HUDEP-2 (cell line): ENCODE measurements at regions not wholly inside any gene's neighbourhood (a gene's known extent, or its start where the extent isn't known, plus 50 kb on each side); places are given as distances from the start of the nearest gene placed in this dataset.
"Not testable (repeated sequence)": the region's sequence is repeated elsewhere in the genome, so short reads cannot be mapped to it uniquely, and the experiment has no call there.

Experiments used
- DNase-seq, 76 experiments: peaks; one replicate each; lab custom pipeline; 2025; ENCODE audit not compliant: unreplicated experiment in 76 of 76; lab: John Stamatoyannopoulos, UW

DNA sequence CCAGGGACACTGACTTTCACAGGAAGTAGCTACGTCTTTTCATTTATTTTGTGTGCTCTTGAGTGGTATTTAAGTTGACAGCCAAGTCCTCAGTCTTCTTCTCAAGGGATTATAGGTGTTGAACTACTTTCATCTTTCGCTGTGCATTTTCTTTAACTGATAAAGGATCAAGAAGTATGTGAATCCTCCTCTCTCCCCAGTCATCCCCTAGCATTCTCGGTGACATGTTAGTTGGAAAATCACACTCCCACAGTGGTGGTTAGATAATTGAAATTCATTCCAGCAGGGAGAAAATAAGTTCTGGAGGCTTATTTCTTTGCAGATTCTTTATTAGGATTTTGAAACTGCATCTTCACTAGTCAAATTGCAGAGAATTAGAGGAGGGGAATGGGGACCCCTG lies 569.4 kb downstream of the MEI4 start:
- no peak for DNase-seq

DNA sequence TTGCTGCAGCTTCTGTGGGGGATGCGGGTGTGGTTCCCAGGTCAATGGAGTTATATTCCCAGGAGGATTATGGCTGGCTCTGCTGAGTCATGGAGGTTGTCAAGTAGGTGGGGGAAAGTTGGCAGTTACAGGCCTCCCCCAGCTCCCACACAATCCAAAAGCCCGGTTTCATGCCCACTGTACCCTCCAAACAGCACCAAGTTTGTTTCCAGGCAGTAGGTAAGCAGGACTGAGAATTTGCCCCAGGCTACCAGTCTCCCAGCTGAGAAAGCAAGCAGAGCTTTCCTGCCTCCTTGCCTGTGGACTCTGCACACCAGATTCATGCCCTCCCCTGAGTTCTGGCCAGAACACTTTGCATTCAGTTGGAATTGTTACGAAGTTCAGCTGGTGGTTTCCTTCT lies 578.2 kb downstream of the MEI4 start:
- no peak for DNase-seq

DNA sequence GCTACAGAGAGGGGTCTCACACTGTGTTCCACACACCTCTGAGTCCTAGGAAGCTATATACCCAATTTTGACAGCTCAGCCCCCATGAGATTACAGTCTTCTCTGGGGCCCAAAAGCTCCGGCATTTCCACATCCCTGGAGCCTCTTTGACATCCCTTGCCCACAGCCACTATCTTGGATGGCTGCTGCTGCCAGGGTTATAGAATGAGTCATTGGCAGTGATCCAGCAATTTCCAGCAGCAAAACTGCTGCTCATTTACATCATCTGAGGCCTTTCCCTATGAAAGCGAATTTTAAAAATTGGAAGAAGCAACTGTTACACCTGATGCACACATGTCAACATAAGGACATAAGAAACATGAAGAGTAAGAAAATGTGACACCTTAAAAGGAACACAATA lies 590.7 kb downstream of the MEI4 start:
- DNase-seq: no peak

DNA sequence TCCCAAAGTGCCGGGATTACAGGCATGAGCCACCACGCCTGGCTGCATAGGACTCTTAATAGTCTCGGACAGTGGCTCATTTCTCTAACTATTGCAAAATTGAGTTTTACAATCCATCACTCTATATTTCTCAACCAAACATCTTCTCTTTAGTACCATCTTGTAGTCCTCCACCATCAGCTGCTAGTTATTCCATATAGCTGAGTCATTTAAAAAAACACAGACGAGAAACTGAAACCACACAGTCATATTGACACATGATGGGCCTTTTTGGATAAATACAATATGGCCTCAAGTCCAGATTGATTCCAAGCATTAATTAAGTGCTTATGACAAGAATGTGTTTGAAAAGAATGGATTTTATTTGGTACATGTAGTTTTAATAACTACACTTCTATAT lies 599.1 kb downstream of the MEI4 start:
- DNase-seq: no peak

DNA sequence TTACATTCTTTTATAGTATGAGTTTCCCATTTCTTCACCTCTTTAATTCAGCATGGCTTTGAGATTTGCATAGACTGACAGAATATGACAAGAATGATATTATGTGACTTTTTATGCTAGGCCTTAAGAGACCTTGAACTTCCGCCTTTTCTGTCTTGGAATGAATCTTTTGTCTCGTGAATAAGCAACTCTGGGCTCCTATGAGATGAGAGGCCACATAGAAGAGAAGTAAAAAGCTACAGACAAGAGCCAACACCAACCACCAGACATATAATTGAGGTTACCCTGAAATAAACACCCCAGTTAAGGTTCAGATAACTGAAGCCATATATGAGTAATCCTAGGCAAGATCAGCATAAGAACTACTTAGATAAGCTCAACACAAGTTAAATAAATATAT lies 600.8 kb downstream of the MEI4 start:
- DNase-seq: no peak

DNA sequence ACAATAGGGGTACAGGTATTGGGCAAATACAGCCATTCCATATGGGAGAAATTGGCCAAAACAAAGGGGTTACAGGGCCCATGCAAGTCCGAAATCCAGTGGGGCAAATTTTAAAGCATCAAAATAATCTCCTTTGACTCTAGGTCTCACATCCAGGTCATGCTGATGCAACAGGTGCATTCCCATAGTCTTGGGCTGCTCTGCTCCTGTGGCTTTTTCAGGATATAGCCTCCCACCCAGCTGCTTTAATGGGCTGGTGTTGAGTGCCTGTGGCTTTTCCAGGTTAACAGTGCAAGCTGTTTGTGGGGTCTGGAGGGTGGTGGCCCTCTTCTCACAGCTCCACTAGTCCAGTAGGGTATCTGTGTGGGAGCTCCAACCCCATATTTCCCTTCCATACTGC lies 607.1 kb downstream of the MEI4 start:
- DNase-seq: no peak

DNA sequence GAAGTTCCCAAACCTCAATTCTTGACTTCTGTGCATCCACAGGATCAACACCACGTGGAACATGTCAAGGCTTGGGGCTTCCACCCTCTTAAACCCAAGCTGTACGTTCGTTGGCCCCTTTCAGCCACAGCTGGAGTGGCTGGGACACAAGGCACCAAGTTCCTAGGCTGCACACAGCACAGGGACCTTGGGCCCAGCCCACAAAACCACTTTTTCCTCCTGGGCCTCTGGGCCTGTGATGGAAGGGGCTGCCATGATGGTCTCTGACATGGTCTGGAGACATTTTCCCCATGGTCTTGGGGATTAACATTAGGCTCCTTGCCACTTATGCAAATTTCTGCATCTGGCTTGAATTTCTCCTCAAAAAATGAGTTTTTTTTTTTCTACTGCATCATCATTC lies 606.9 kb upstream of the IRAK1BP1 start:
- DNase-seq: not testable (repeated sequence)

DNA sequence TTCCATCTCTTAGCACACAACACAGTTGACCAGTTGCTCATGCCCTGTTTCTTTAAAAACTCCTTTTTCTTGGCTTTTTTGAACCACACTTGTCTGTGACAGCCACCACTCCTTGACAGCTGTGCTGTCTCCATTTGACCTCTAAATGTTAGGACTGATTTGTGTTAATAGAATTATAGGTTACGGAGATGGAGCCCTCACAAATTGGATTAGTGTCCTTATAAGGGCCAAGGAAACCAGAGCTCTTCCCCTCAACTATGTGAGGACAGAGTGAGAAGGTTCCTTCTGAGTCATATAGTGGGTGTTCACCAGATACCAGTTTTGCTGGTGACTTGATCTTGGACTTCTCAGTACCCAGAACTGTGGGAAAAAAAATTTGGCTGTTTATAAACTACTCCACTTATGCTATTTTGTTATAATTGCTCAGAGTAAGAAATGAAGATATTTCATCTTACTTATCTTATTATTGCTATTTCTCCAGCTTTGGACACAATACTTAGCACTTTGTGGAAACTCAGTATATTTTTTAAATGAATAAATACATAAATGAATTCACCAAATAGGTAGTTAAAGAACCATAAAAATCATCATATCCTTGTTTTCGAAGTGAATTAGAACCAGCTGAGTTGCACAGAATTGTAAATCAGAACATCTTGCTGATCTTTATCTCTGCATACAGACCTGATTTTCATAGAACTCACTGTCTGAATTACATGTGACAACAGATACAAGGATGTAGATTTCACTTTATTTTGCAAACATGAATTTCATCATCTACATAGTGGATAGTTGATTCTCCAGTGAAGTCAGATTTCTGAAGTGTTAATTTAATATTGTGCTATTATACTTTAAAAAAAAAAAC lies 598.5 kb upstream of the IRAK1BP1 start:
- DNase-seq: no peak

DNA sequence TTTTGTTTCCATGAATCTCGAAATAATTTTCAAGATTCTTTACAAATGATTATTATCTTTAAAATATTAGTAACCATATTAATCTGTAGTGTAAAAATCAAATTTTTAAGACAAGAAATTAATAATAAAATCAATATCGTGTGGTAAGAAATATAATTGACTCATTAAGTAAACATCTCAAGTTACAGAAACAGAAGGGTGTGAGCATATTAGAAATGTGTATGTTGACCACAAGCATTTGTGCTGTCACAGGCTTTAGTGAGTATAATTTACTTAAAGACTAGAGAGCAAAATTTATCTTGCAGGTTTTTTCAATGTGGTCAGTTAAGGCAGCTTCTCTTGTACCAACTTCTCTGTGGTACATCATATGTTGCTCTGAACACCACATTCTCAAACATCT lies 566.5 kb upstream of the IRAK1BP1 start:
- no peak for DNase-seq

DNA sequence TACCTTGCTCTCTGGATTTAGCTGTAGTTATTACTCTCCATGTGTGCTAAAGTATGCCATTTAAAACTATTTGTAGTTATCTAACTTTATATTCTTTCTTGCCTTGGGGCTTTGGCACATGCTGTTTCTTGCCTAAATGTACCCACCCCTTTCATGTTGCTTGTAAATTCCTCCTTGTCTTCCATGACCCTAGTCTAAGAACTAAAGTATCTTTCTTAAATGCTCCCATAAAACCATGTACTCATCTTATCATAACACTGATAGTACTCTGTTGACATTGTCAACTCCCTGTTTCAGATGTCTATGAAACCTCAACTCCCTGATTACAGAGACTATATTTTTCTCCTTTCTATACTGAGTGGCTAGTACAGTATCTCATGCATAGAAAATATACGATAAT lies 564.9 kb upstream of the IRAK1BP1 start:
- DNase-seq: no peak

DNA sequence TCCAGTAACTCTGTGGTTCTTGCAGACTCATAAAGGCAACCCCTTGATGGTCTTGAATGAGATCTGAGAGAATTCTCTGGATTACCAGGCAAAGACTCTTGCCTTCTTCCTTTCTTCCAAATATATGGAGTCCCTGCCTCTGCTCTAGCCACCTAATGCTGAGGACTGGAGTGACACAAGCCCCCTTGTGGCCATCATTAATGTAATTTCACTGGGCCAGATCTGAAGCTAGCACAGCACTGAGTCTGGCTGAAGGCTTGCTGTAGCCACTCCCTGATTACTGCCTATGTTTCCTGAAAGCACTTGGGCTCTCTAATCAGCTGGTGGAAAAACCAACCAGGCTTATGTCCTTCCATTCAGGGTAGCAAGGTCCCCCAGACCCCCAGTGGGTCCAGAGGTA lies 559.3 kb upstream of the IRAK1BP1 start:
- peak in 1 of 76 experiments; percentile 2 for DNase-seq

DNA sequence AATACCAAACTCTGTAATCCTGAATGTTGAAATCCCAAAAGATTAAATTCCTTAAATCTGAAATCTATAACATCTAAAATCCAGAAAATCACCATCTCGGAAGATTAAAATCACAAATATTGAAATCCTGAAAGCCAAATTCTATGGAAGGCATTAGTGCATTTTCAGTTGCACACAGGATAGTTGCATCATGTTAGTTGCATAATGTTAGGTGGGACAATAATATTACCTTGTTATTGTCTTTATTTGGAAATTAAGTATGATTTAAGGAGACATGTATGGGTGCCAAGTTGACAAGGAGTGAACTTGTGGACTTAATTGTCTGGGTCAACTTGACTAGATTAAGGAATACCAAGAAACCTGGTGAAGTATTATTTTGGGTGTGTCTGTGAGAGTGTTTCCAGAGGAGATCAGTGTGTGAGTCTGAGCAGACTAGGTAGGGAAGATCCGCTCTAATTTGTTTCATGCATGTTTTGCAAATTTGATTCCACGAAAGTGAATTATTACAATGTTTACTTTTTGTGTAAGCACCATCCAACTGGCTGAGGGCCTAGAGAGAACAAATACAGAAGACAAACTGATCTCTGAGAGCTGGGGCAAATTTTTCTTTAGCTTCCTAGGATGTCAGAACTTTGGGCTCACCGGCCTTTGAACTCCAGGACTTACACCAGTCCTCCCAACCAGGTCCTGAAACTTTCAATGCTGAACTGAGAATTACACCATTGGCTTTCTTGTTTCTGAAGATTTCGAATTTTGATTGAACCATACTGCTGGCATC lies 545.1 kb upstream of the IRAK1BP1 start:
- no peak for DNase-seq

DNA sequence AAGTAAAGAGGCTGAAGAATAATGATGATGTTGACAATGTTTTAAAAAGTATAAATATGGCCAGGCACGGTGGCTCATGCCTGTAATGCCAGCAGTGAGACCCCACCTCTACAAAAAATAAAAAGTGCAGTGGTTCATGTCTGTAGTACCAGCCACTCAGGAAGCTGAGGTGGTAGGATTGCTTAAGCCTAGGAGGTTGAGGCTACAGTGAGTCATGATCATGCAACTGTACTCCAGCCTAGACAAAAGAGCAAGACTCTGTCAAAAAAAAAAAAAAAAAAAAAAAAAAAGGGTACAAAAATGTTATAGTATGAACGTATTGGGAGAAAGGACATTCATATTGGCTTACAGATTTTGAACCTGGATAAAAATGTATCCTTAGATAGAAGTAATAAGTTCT lies 543.1 kb upstream of the IRAK1BP1 start:
- no peak for DNase-seq

DNA sequence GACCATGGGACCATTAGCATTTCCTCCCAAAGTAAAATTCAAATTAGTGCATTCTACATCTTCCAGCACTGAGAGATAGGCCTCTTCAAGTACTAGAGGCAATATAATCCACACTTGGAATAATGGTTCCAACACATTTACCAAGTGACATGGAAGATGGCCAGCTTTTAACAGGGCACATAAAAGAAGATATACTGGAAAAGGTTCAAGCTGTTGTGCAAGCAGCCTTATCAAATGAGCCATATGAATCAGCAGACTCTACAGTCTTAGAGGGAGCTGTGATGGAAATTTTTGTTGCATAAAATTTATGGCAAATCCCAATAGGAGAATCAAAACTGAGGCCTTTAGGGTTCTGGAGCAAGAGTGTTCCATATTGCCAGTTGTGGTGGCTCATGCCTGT lies 526.6 kb upstream of the IRAK1BP1 start:
- DNase-seq: no peak

DNA sequence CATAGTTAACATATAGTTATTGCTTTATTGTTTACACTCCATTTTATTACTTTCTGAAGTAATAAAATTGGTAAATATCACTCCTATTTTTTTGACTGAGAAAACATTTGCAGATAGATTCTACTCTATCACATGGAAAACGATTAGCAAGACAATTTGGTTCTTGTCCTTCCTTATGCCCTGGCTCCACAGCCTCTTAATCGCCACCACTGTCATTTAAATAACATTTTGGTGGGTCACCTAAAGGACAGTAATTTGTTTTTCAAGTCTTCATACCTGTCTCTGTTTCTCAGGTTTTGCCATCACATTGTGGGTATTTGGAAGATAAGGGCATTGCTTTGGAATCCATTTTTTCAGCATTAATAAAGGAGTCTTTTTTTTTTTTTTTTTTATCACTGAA lies 521.5 kb upstream of the IRAK1BP1 start:
- no peak for DNase-seq

DNA sequence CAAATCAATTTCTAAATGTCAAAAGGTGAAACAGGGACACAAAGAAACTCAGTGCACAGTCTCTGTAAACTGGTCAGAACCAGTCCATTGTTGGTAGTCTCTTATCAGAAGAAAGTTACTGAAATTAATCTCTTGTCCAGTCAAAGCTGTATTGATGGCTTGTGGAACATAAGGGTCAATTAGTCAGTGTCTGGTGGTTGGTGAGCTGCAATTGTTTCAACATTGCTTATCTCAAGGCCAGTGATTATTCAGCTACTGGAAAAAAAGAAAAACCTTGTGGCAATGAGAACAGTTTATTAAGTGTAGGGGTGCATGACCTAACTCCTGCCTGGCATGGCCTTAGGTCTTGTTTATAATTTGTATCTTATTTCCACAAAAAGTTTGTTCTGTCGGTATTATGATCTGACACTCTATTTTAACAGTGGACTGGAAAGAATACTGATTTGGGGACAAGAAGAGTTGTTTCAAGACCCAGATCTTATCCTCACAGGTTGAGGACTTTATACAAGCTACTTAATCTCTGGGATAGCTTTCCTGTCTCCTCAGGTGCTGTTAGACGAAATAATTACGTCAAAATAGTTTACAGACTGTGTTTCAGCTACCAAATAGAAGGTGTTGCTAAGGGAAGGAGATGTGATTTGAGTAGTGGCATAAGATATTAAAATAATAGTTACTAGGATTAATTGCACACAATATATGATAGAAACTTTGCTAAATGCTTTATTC lies 520.0 kb upstream of the IRAK1BP1 start:
- DNase-seq: no peak

DNA sequence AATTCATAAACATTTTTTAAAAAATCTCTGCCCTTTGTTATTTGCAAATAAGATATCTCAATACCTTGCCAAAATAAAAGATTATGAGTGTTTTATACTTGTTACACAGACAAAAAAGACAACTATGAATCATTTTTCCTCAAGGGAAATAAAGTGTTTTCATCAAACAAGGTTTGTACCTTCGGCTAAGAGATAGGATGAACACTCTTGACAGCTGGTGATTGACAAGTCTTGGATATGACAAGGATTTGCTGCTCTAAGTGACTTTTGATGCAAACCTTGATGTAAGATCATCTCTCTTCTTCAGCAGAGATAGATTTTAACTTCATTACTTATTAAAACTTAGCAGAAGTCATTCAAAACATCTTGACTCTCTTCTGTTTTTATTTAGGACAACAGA lies 514.3 kb upstream of the IRAK1BP1 start:
- DNase-seq: no peak

DNA sequence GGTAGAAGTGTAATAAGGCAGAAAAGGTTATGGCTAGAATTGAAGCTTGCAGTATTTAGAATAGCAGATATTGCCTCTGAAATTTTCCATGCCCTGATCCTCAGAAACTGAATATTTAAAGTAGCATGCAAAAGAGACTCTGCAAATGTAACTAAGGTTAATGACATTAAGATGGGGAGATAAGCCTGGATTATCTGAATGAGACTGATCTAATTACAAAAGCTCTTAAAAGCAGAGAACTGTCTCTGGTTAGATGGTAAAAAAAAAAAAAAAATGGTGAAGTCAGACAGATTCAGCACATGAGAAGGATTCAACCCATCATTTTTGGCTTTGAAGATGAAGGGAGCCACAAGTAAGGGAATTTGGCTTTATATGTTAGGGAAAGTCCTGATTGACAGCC lies 503.7 kb upstream of the IRAK1BP1 start:
- no peak for DNase-seq

DNA sequence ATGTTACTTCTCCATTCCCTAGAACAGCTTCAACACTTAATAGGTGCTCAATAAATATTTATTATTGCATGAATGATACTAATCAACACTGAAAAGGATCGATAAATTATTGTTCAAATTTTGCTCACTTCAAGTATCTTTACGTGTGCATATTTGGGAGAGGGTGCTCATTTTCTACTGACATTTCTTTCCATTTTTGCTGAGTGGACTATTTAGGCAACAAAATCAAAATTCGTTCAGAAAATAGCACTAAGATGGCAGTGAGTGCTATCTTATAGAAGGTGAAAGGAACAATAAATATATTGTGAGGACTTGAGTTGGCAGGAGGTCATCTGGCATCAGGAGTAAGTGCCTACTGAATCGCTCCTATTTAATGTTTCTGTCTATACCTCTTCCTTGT lies 501.9 kb upstream of the IRAK1BP1 start:
- no peak for DNase-seq

DNA sequence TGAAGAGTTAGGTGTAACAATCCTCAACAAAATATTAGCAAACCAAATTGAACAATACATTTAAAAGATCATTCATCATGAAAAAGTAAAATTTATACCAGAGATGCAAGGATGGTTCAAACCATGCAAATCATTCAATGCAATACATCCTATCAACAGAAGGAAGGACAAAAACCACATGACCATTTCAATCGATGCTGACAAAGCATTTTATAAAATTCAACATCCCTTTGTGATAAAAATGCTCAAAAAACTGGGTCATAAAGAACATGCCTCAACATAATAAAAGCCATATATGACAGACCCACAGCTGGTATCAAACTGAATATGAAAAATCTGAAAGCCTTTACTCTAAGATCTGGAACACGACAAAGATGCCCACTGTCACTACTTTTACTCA lies 490.3 kb upstream of the IRAK1BP1 start:
- no peak for DNase-seq

DNA sequence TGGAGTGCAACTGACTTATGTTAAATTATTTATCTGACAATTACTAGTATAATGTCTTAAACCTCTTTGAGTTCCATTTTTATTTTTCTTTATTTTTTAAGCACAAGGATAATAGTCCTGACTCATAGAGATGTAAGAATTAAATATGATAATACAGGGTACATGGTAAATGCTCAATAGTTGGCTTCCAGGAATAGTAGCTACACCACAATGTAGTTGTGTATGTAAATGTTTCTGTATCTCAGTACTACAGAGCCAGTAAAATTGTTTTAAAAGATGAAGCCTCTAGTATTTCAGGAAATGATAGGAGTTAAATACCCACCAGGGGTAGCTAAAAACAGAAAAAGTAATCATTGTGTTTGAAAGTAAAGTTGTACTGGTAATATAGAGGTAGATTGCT lies 487.4 kb upstream of the IRAK1BP1 start:
- no peak for DNase-seq

DNA sequence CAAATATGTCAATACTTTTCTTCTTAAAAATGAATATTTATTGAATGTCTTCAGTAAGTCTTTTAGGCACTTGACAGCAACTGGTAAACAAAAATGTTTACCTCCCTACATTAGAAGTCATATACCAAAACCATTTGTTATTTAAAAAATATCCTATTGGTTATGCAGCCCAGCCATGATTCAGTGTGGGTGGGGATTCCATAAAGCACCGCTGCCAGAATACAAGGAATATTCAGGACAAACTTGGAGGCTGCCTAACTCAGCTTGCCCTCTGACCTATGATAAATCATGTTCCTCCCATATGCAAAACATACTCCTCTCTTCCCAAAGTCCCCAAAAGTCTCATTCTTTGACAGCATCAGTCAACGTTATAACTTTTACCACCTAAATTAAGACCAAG lies 486.8 kb upstream of the IRAK1BP1 start:
- DNase-seq: no peak
